Activated CD8-positive, alpha-beta memory T cell treated with anti-CD3 and anti-CD28 coated beads, Interleukin-2, amount 50 U/mL, for 48 hours (primary cell): ENCODE measurements at regions not wholly inside any gene's neighbourhood (a gene's known extent, or its start where the extent isn't known, plus 50 kb on each side); places are given as distances from the start of the nearest gene placed in this dataset.
"Not testable (repeated sequence)": the region's sequence is repeated elsewhere in the genome, so short reads cannot be mapped to it uniquely, and the experiment has no call there.

Source experiments
- DNase-seq: peaks from one replicate; pipeline ENCODE4 v3.0.0-alpha.2; 2020

GRCh38 chr3:174336784-174337183 lies 522.4 kb upstream of the NAALADL2 start:
- no peak for DNase-seq

GRCh38 chr3:174337227-174337626 lies 521.9 kb upstream of the NAALADL2 start:
- DNase-seq: no peak

GRCh38 chr3:174340624-174341587 lies 518.2 kb upstream of the NAALADL2 start:
- DNase-seq: no peak

- DNase-seq: no peak
These were observed 517.0 kb upstream of the NAALADL2 start for GRCh38 chr3:174342171-174342570.

DNA sequence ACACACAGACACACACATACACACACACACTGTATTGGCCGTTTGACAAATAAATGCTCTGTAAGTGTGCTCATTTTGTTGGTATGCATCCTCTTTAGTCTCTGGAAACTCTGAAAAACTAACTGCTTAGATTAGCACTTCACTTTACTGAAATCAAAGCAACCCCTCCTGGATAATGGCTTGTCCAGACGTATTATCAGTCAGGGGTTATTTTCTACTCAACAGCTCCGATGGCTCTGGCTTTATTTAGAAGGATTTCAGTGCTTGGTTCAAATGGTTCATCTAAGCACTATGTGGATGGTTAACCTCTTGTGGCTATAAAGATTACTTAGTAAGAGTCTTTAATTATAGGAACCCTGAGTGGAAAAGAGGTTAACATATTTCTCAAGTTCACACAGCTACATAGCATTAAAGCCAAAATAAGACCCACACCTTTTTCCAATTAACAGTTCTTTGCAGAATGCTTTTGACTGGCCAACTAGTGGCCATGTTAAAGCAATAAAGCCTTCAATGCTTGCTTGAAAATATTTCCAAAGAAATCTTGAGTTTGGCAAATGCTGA lies 516.1 kb upstream of the NAALADL2 start:
- DNase-seq: no peak

- DNase-seq: no peak
These were observed 513.0 kb upstream of the NAALADL2 start for GRCh38 chr3:174346141-174346540.

DNA sequence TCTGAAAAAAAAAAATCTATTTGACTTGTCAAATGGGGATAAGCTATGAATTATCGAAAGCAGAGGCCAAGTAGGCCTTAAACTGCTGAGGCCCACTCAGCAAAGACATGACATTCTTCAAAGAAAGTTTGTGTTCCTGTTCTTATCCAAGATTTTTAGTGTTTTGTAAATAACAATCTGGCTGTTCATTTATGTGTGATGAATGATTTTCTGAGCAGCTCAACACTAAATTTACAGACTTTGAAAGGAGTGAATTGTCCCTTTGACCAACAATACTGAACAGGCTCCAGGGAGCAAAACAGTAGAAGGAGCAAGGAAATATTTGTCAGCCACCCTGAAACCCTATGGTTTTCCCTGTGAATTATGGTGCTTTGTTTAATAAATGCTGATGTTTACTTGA lies 512.6 kb upstream of the NAALADL2 start:
- no peak for DNase-seq

GRCh38 chr3:174347474-174348138 lies 511.5 kb upstream of the NAALADL2 start:
- no peak for DNase-seq

DNA sequence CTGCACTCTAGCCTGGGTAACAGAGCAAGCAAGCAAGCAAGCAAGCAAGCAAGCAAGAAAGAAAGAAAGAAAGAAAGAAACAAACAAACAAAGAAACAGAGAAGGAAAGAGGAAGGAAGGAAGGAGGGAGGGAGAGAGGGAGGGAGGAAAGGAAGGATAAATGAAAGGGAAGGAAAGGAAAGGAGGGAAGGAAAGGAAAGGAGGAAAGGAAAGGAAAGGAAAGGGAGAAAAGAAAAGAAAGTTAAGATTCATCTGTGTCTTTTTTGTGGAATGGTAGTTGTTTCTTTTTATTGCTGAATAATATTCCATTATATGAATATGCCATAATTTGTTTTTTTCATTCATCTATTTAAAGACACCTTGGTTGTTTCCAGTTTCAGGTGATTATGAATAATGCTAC lies 506.9 kb upstream of the NAALADL2 start:
- no peak for DNase-seq

GRCh38 chr3:174355505-174355904 lies 503.6 kb upstream of the NAALADL2 start:
- DNase-seq: no peak

DNA sequence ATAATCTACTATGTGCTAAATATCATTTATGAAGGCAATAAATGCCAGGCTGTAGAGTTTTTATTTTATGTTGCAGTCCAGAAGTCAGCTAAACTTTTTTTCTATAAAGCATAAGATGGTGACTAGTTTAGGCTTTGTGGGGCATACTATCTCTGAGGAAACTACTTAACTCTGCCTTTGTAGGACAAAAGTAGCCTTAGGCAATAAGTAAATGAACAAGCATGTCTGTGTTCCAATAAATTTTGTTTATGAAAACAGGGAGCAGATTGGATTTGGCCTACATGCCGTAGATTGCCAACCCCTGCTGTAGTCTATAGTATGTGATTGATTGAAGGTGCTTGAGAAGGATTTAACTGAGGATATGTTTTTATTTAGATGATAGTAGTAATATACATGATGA lies 502.5 kb upstream of the NAALADL2 start:
- no peak for DNase-seq

GRCh38 chr3:174358252-174358651 lies 500.9 kb upstream of the NAALADL2 start:
- no peak for DNase-seq

DNA sequence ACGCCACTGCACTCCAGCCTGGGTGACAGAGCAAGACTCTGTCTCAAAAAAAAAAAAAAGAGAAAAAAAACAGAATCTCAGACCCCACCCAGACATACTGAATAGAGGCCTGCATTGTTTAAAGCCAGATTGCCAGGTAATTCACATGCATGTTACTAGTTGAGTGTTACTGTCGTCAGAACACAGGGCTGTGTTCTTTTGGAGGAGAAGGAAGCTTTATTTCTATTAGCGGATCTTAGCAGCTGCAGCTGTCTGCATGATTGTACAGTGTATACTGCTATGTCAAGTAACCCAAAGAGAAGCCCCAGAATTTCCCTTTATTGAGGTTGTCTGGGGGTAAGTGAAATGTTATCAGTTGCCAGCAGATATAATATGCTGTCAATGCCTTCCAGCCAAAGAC lies 496.6 kb upstream of the NAALADL2 start:
- DNase-seq: no peak

- no peak for DNase-seq
These were observed 495.9 kb upstream of the NAALADL2 start for GRCh38 chr3:174363256-174363655.

DNA sequence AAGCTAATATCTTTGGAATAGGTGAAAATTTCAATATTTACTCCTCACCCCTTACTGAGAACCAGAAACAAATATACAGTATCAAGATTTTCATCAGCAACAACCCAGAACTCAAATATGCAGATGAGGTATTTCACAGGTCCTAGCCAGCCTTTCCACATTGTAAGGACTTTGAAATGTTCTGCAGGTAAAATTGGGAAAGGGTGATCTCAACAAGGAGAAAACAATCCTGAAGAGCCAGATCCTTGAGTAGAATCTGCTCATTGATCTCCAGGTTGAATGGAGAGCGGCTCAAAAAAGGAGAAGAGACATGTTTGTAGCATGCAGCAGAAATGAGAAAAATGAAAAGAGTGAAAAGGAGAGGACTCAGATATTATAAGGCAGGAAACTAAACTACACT lies 493.3 kb upstream of the NAALADL2 start:
- no peak for DNase-seq

DNA sequence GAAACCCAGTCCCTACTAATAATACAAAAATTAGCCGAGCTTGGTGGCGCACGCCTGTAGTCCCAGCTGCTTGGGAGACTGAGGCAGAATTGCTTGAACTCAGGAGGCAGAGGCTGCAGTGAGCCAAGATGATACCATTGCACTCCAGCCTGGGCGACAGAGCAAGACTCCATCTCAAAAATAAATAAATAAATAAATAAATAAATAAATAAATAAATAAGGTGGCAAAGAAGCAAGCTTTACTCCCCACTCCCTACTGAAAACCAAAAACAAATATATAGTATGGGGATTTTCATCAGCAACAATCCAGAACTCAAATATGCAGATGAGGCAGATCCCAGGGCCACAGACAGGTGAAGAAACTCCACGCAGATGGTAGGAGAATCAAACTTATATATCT lies 492.2 kb upstream of the NAALADL2 start:
- not testable (repeated sequence) for DNase-seq

DNA sequence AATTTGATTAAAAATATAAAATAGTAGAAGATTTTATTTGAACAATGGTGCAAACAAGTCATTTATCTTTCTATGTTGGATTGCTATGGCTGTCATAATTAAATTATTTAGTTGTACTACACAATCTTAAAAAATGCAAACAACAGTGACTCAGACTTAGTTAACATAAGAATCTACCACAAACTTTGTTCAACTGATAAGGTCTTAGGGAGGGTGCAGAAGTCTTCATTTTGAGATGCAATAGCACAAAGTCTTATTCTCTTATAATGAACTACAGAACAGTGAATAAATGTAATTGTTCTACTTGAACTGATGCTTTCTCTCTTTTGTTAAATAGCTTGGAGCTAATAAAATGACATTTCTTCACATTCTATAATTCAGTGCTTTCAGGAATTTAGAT lies 482.8 kb upstream of the NAALADL2 start:
- DNase-seq: no peak

GRCh38 chr3:174377096-174377495 lies 482.0 kb upstream of the NAALADL2 start:
- DNase-seq: no peak

DNA sequence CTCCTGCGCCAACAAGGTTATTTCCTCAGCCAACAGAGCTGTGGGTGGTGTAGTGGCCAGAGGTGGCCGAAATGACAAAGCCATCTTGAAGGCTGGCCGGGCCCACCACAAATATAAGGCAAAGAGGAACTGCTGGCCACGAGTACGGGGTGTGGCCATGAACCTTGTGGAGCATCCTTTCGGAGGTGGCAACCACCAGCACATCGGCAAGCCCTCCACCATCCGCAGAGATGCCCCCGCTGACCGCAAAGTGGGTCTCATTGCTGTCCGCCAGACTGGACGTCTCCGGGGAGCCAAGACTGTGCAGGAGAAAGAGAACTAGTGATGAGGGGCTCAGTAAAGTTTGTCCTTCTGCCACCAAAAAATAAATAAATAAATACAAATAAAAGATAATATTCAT lies 481.4 kb upstream of the NAALADL2 start:
- DNase-seq: no peak

DNA sequence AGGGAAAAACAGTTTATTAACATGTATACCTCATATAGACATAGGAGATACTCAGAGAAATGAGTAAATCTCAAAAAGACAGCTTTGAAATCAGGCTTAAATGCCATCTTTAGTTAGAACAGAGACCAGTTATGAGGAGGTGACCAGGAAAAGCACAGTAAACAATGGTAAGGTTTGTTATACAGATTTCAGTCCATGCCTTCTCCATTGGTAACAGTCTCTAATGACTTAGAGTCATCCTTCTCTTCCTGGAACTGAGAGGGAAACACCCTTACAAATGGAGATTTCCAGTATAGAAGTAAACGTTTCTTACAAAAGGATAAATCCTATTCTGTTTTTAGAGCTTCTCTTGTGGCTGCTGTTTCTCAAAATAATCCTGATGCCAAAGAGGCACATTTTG lies 476.3 kb upstream of the NAALADL2 start:
- DNase-seq: no peak

DNA sequence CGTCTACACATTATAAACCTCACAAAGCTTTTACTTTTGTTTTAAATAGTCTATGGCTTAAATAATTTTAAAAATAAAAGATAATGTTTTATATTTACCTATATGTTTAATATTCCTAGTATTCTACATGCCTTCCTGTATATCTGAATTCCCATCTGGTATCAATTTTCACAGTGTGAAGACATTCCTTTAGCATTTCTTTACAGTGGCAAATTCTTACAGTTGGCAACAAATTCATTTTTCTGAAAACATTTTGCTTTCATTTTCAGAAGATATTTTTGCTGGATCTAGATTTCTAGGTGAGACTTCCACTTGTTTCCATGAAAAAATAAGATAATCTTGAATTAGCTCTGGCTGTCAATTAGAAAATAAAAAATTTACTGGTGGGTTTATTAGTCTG lies 471.4 kb upstream of the NAALADL2 start:
- DNase-seq: no peak

- no peak for DNase-seq
These were observed 461.3 kb upstream of the NAALADL2 start for GRCh38 chr3:174397848-174398247.

DNA sequence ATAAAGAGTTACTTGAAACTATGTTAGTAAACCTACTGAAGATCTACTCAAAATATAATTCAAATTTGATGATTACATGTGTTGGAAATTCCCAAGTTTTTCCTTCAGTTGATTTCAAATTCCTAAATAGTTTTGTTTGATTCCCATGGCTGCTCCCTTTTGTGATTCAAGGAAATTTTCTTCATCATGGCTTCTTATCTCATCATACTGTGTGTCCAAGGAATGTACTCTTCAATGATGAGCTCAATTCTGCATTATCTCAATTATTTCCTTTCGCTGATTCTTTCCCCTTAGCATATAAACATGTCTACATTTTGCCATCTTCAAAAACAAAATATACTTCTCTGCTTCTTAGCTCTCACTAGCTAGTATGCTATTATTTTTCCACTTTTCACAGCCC lies 460.4 kb upstream of the NAALADL2 start:
- DNase-seq: no peak

- no peak for DNase-seq
These were observed 455.3 kb upstream of the NAALADL2 start for GRCh38 chr3:174403831-174404230.
